H1 (cell line): ENCODE measurements at regions not wholly inside any gene's neighbourhood (a gene's known extent, or its start where the extent isn't known, plus 50 kb on each side); places are given as distances from the start of the nearest gene placed in this dataset.

Source experiments
- CTCF ChIA-PET: fragments of 300-600 bp; sonication (Branson Sonifier 250); formaldehyde crosslinking; loops from one replicate; lab custom pipeline; 2021; ENCODE audit not compliant: partially characterized antibody; lab: Charles Lee
- POLR2A ChIA-PET: fragments of 300-600 bp; sonication (Branson Sonifier 250); formaldehyde crosslinking; loops from one replicate; lab custom pipeline; 2021; ENCODE audit warnings: inconsistent platforms; ENCODE audit not compliant: partially characterized antibody; lab: Charles Lee
- DNase-seq, 2 experiments: peaks; one replicate each; pipeline versions ENCODE4 v3.0.0 to v3.0.0-alpha.2; 2010 to 2022; ENCODE audit warnings: low spot score in 2 of 2, low read depth in 1 of 2, mixed read lengths in 1 of 2
- FAIRE-seq: peaks from 2 replicates; lab custom pipeline; 2011; peaks lifted over from hg19 to GRCh38; lab: Jason Lieb, UNC
- H2AFZ ChIP-seq: 2 replicates; pipeline ENCODE4 v1.8.1; 2012; ENCODE audit warnings: low read length, inconsistent platforms
- H2AK5ac ChIP-seq: 2 replicates; pipeline ENCODE4 v1.6.1; 2013; ENCODE audit warnings: low read depth, low read length
- H2BK120ac ChIP-seq: replicated peaks from 2 replicates; pipeline ENCODE3; 2013; ENCODE audit warnings: low read depth, low read length, inconsistent platforms
- H2BK12ac ChIP-seq: 2 replicates; pipeline ENCODE4 v1.6.1; 2013; ENCODE audit warnings: low read depth, low read length
- H2BK15ac ChIP-seq: 2 replicates; pipeline ENCODE4 v1.6.1; 2013; ENCODE audit warnings: low read length
- H2BK20ac ChIP-seq: 2 replicates; pipeline ENCODE4 v1.6.1; 2013; ENCODE audit warnings: low read length
- H2BK5ac ChIP-seq: 2 replicates; pipeline ENCODE4 v1.6.1; 2013; ENCODE audit warnings: low read depth, low read length
- H3K14ac ChIP-seq: 2 replicates; pipeline ENCODE4 v1.6.1; 2013; ENCODE audit warnings: inconsistent platforms; ENCODE audit not compliant: insufficient read length
- H3K18ac ChIP-seq: 2 replicates; pipeline ENCODE4 v1.6.1; 2013; ENCODE audit warnings: low read length; ENCODE audit errors: extremely low read depth
- H3K23ac ChIP-seq: 2 replicates; pipeline ENCODE4 v1.6.1; 2013; ENCODE audit warnings: inconsistent platforms; ENCODE audit not compliant: insufficient read length
- H3K23me2 ChIP-seq: 2 replicates; pipeline ENCODE4 v1.6.1; 2013; ENCODE audit warnings: low read depth, low read length
- H3K27ac ChIP-seq: 2 replicates; pipeline ENCODE4 v1.6.1; 2011; ENCODE audit warnings: low read depth, low read length, inconsistent platforms
- H3K27me3 ChIP-seq, 4 experiments: replicated peaks in 1 of 4; 1 replicate in 1 of 4; 2 replicates in 3 of 4; pipeline versions ENCODE4 v1.6.1 to v1.8.1; 2011 to 2013; ENCODE audit warnings: low read length in 3 of 4, mild to moderate bottlenecking in 3 of 4, inconsistent platforms in 2 of 4, mixed read lengths in 2 of 4, moderate library complexity in 1 of 4; ENCODE audit not compliant: control insufficient read depth in 3 of 4, insufficient read depth in 3 of 4; ENCODE audit errors: extremely low read depth in 1 of 4
- H3K36me3 ChIP-seq, 4 experiments: 2 replicates each; pipeline versions ENCODE4 v1.6.1 to v1.8.1; 2011 to 2013; ENCODE audit warnings: mild to moderate bottlenecking in 4 of 4, low read length in 3 of 4, moderate library complexity in 2 of 4, control low read depth in 1 of 4, inconsistent platforms in 1 of 4; ENCODE audit not compliant: insufficient read depth in 4 of 4, control insufficient read depth in 2 of 4
- H3K4ac ChIP-seq: replicated peaks from 2 replicates; pipeline ENCODE3; 2013; ENCODE audit warnings: low read length, low read depth, mixed read lengths, inconsistent platforms; ENCODE audit not compliant: insufficient read length
- H3K4me1 ChIP-seq, 4 experiments: replicated peaks in 1 of 4; 1 replicate in 1 of 4; 2 replicates in 3 of 4; pipeline versions ENCODE4 v1.6.1 to v1.8.1; 2011 to 2013; ENCODE audit warnings: low read length in 3 of 4, inconsistent platforms in 2 of 4, mixed read lengths in 1 of 4; ENCODE audit not compliant: insufficient read depth in 4 of 4, control insufficient read depth in 3 of 4
- H3K4me2 ChIP-seq, 2 experiments: 2 replicates each; pipeline versions ENCODE4 v1.6.1 to v1.8.1; 2011 to 2013; ENCODE audit warnings: low read depth in 2 of 2, low read length in 2 of 2, control low read depth in 1 of 2, inconsistent platforms in 1 of 2, mild to moderate bottlenecking in 1 of 2; ENCODE audit not compliant: insufficient read depth in 1 of 2
- H3K4me3 ChIP-seq, 4 experiments: fragments of 200-600, 300-600 bp in 1 of 4; sonication (generic), shearing (Covaris generic), sonication (Bioruptor Twin) in 1 of 4; 2 replicates each; pipeline versions ENCODE4 v1.5.1 to v1.8.1; 2011 to 2016; ENCODE audit warnings: low read length in 4 of 4, low read depth in 3 of 4, control low read depth in 2 of 4, inconsistent platforms in 2 of 4, mild to moderate bottlenecking in 2 of 4, mixed read lengths in 1 of 4, moderate library complexity in 1 of 4; ENCODE audit not compliant: insufficient read depth in 2 of 4; ENCODE audit errors: extremely low read depth in 1 of 4
- H3K56ac ChIP-seq: replicated peaks from 2 replicates; pipeline ENCODE3; 2013; ENCODE audit warnings: low read depth, mild to moderate bottlenecking, mixed read lengths, low read length, inconsistent platforms; ENCODE audit not compliant: insufficient read length
- H3K79me1 ChIP-seq: 2 replicates; pipeline ENCODE4 v1.6.1; 2013; ENCODE audit warnings: low read depth, low read length, control low read depth
- H3K79me2 ChIP-seq, 2 experiments: 2 replicates each; pipeline versions ENCODE4 v1.6.1 to v1.8.1; 2012 to 2013; ENCODE audit warnings: low read length in 2 of 2, mild to moderate bottlenecking in 2 of 2, inconsistent platforms in 1 of 2; ENCODE audit not compliant: insufficient read depth in 2 of 2, control insufficient read depth in 1 of 2
- H3K9ac ChIP-seq, 4 experiments: replicated peaks in 1 of 4; 1 replicate in 1 of 4; 2 replicates in 3 of 4; pipeline versions ENCODE4 v1.6.1 to v1.8.1; 2011 to 2013; ENCODE audit warnings: low read depth in 3 of 4, low read length in 3 of 4, control low read depth in 2 of 4, mild to moderate bottlenecking in 2 of 4, moderate library complexity in 2 of 4, inconsistent platforms in 1 of 4; ENCODE audit errors: extremely low read depth in 1 of 4
- H3K9me3 ChIP-seq, 2 experiments: 2 replicates each; pipeline versions ENCODE4 v1.6.1 to v1.8.1; 2012 to 2013; ENCODE audit warnings: mild to moderate bottlenecking in 2 of 2, moderate library complexity in 2 of 2, control low read depth in 1 of 2, inconsistent platforms in 1 of 2, low read depth in 1 of 2, low read length in 1 of 2, mixed read lengths in 1 of 2; ENCODE audit not compliant: insufficient read depth in 2 of 2
- H4K20me1 ChIP-seq, 2 experiments: replicated peaks in 1 of 2; 2 replicates each; pipeline versions ENCODE3 to v1.8.1; 2011 to 2013; ENCODE audit warnings: inconsistent platforms in 2 of 2, low read length in 2 of 2, mild to moderate bottlenecking in 1 of 2; ENCODE audit not compliant: insufficient read depth in 2 of 2, control insufficient read depth in 1 of 2
- H4K5ac ChIP-seq: 2 replicates; pipeline ENCODE4 v1.6.1; 2013; ENCODE audit warnings: low read length, low read depth, mixed read lengths, inconsistent platforms; ENCODE audit not compliant: insufficient read length
- H4K8ac ChIP-seq: 2 replicates; pipeline ENCODE4 v1.8.0; 2013; ENCODE audit warnings: mild to moderate bottlenecking, moderate library complexity, low read length, inconsistent platforms; ENCODE audit not compliant: insufficient read depth; ENCODE audit errors: extremely low read depth
- H4K91ac ChIP-seq: replicated peaks from 2 replicates; pipeline ENCODE3; 2013; ENCODE audit warnings: low read length, mixed read lengths, inconsistent platforms; ENCODE audit not compliant: insufficient read length
- EP300 ChIP-seq, 2 experiments: IDR thresholded peaks; 1 replicate in 1 of 2; 2 replicates in 1 of 2; pipeline ENCODE4 v1.6.1; 2011 to 2012; ENCODE audit warnings: low read depth in 2 of 2, low read length in 2 of 2, mild to moderate bottlenecking in 2 of 2, borderline replicate concordance in 1 of 2, inconsistent platforms in 1 of 2, moderate library complexity in 1 of 2
- RFX5 ChIP-seq: IDR thresholded peaks from 2 replicates; pipeline ENCODE4 v1.6.1; 2011; ENCODE audit warnings: low read depth, low read length, improper control_type of control experiment, borderline replicate concordance
- TAF7 ChIP-seq: optimal IDR thresholded peaks from 2 replicates; pipeline ENCODE3; 2011; ENCODE audit warnings: low read depth, mild to moderate bottlenecking, inconsistent platforms, low read length, moderate library complexity, borderline replicate concordance
- YY1 ChIP-seq: IDR thresholded peaks from 2 replicates; pipeline ENCODE4 v1.6.1; 2011; ENCODE audit warnings: low read depth, mild to moderate bottlenecking, low read length
- WGBS, 2 experiments: shearing (Covaris generic) in 1 of 2; methylation state at CpG; one replicate each; pipeline versions ENCODE4 v1.1.6 to v1.1.7; 2013 to 2015; ENCODE audit warnings: low lambda C conversion rate in 2 of 2, mixed read lengths in 2 of 2, inconsistent platforms in 1 of 2, low coverage in 1 of 2, missing lambda C conversion rate in 1 of 2; ENCODE audit not compliant: insufficient replicate concordance in 2 of 2, insufficient coverage in 1 of 2, insufficient read length in 1 of 2; ENCODE audit errors: extremely low coverage in 1 of 2, missing lambda C conversion rate in 1 of 2; 5-methylcytosine and 5-hydroxymethylcytosine counted together

DNA sequence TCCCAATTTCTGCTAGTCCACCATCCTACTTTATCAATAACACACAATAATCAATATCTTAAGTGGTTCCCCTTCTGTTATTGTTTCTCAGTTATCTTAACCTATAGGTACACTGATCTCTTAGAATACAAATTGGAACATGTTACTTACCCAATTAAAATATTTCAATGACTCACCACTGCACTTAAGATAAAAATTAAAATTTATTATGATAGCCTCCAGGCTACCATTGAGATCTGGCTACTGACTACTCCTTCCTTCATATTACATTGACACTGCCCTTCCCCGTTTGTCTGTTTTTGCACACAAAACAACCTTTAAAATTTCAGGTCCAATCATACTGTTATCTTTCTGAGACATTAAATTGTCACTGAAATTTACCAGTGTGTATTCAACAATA is 1074.7 kb downstream of the ADGRL3 start:
- DNase-seq, result no peak
- no peak overlapping the region for H3K4me2 ChIP-seq
- H3K36me3 ChIP-seq, result no peaks in the 10 kb centered on the region
- H3K23me2 ChIP-seq, result no peaks in the 10 kb centered on the region
- H2BK12ac ChIP-seq, result no peak overlapping the region
- H3K4ac ChIP-seq, result no peak overlapping the region
- H3K9ac ChIP-seq, result no peak overlapping the region
- H4K91ac ChIP-seq, result no peak overlapping the region
- H3K79me1 ChIP-seq, result no peaks in the 10 kb centered on the region
- H3K9me3 ChIP-seq, result no peaks in the 10 kb centered on the region
- no peak overlapping the region for H2BK5ac ChIP-seq
- H3K79me2 ChIP-seq, result no peaks in the 10 kb centered on the region
- H2AK5ac ChIP-seq, result no peak overlapping the region
- no peak overlapping the region for H2AFZ ChIP-seq
- no peak for FAIRE-seq
- no peak for TF ChIP-seq YY1
- TF ChIP-seq TAF7, result no peak
- no peak for TF ChIP-seq RFX5
- no peak for TF ChIP-seq EP300 (IDR thresholded peaks at IDR 0.05; ENCODE audit: borderline replicate concordance in 1 of 2, low read depth in 2 of 2, low read length in 2 of 2)
- TF ChIP-seq, all 59 proteins: peak for 0
- Histone ChIP-seq H2BK120ac (no peak overlapping the region), H3K4me1 (no peaks in the 10 kb centered on the region), H2BK20ac (no peak overlapping the region), H3K18ac (no peak overlapping the region), H3K27me3 (no peaks in the 10 kb centered on the region), H4K20me1 (no peaks in the 10 kb centered on the region), H3K23ac (no peak overlapping the region), H3K56ac (no peak overlapping the region), H4K5ac (no peak overlapping the region), H2BK15ac (no peak overlapping the region), H3K4me3 (no peak overlapping the region), H3K14ac (no peak overlapping the region), H4K8ac (no peak overlapping the region), H3K27ac (no peak overlapping the region)
- ChIA-PET POLR2A (no interaction called here), CTCF (interaction anchor here (0.6 kb wide), 1 partner anchor 339 kb away, joined by 3 read pairs; no protein-coding TSS in a partner anchor)
- WGBS, 2 experiments, result 100% methylated on average over 1 of the region's 1 CpG; no CpG with 5 or more reads in 1 of the 2 experiments
